ENCODE measurements at regions not wholly inside any gene's neighbourhood (a gene's known extent, or its start where the extent isn't known, plus 50 kb on each side); places are given as distances from the start of the nearest gene placed in this dataset.
"Not testable (repeated sequence)": the region's sequence is repeated elsewhere in the genome, so short reads cannot be mapped to it uniquely, and the experiment has no call there.

- DNase-seq (ENCODE audit: low read depth in 2 of 2): not testable (repeated sequence)
These were observed 257.2 kb downstream of the CRLF2 start for GRCh38 chrX:955168-955781.

DNA sequence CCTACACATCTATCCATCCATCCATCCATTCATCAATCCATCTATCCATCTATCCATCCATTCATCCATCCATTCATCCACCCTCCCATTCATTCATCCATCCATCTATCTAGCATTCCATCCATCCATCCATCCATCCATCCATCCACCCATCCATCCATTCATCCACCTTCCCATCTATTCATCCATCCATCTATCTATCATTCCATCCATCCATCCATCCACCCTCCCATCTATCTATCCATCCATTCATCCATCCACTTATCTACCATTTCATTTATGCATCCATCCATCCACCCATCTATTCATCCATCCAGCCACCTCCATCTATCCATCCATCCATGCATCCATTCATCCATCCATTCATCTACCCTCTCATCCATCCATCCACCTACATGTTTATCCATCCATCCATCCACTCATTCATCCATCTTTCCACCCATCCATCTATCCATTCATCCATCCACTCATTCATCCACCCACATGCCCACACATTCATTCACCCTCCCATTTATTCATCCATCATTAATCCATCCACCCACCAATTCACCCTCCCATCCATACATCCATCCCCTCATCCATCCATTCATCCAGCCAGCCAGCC, 258.5 kb downstream of the CRLF2 start:
- no peak for DNase-seq (ENCODE audit: low read depth in 2 of 2)

- no peak for DNase-seq (ENCODE audit: low read depth in 2 of 2)
These were observed 259.6 kb downstream of the CRLF2 start for GRCh38 chrX:952816-953215.

- DNase-seq (ENCODE audit: low read depth in 2 of 2): not testable (repeated sequence)
These were observed 265.2 kb downstream of the CRLF2 start for GRCh38 chrX:947262-947661.

GRCh38 chrX:943035-943434, 269.4 kb downstream of the CRLF2 start:
- DNase-seq (ENCODE audit: low read depth in 2 of 2): no peak

DNA sequence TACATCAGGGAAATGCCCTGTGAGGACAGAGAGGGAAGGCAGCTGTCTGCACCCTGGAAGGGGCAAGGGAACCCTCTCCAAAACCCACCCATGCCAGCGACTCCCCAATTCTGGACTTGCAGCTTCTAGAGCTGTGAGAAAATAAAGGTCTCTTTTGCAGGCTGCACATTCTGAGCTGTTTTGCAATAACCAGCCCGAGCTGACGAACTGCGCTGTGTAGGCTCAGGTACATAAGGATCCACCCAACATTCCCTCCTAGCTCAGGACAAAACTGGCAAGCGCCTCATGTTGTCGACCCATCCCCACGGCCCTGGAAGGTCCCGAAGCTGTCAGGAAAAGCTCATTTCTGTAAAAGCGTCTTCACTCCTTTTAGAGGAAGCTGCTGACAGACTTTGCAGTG, 271.8 kb downstream of the CRLF2 start:
- no peak for DNase-seq (ENCODE audit: low read depth in 2 of 2)

DNA sequence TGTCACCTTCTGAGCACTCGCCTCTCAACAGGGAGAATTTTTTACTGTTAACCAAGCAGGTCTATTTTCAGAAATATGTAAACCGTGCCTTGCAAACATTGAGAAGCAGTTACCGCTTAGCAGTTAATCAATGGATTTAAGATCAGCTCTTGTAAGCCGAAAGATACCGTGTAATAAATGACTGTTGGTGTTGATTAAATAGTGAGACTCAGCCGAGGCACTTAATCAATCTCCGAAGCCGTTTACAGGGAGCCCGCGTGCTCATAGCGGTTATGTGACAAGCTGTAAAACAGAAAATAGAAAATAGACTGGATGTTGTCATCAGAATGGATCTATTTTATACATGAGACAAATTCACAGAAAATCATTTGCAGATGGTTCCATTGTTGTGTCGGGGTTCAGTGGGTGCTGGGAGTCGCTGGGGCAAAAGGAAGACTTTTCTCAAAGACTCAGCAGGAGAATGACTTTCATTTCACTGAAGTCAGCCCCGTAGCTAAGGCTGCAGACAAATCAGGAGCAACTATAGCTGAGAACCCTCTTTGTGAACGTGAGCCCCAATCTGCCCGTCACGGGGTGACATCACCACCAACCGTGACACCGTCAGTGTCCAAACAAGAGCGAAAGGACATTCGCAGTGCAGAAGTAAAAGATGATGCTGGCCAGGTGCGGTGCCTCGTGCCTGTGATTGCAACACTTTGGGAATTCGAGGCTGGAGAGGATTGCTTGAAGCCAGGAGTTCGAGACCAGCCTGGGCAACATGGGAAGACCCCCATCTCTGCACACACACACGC, 275.3 kb downstream of the CRLF2 start:
- no peak for DNase-seq (ENCODE audit: low read depth in 2 of 2)

GRCh38 chrX:933611-934010, 278.8 kb downstream of the CRLF2 start:
- no peak for DNase-seq (ENCODE audit: low read depth in 2 of 2)

DNA sequence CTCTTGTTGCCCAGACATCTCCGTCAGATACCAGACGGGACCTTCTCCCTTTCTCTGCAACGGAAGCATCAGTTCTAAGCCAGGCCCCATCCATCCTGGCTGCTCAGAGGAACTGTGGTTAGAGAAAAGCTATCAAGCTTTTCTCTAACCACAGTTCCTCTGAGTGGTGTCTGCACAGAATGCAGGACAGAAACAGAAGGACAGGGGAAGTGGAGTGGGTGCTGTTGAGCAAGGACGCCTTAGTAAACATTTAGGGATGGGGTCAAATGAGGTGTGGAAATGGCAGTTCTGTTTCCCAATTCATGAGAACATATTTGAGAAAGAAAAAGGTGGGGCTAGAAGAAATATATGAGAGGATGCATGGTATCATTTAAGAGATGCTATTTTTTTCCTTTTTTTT, 283.8 kb downstream of the CRLF2 start:
- no peak for DNase-seq (ENCODE audit: low read depth in 2 of 2)

- no peak for DNase-seq (ENCODE audit: low read depth in 2 of 2)
These were observed 285.5 kb downstream of the CRLF2 start for GRCh38 chrX:926991-927390.

GRCh38 chrX:926070-926469, 286.4 kb downstream of the CRLF2 start:
- no peak for DNase-seq (ENCODE audit: low read depth in 2 of 2)

DNA sequence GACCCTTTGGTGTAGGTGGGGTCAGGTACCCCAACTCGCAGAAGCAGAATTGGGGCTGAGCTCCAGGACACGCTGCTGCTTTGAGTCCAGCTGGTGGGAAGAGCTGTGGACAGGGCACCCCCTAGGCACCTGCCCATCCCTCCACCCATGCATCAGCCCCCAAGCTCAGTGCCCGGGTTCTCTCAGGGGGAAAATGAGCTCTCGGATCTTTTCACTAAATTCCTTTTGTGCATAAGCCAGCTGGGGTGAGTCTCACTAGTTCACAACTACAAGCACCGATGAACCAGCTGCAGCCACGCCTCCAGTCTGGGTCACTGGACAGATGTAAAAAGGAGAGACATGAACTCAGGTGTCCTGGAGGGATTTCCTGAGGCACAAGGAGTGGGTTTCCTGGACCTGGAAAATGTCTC, 286.8 kb downstream of the CRLF2 start:
- DNase-seq (ENCODE audit: low read depth in 2 of 2): no peak

GRCh38 chrX:925094-925493, 287.4 kb downstream of the CRLF2 start:
- no peak for DNase-seq (ENCODE audit: low read depth in 2 of 2)

DNA sequence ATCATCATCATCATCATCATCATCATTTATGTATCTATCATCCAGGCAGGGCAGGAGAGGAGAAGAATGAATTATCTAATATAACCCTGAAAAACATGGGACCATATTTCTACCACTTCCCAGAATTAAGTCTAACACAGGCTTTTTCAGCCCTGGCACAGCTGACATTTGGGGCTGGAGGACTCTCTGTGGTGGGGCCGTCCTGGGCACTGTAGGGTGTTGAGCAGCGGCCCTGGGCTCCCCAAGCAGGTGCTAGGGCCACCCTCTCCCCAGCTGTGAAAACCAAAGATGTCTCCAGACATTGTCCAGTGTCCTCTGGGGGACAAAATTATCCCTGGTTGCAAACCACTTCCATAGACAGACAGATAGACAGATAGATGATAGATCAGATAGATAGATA, 288.4 kb downstream of the CRLF2 start:
- no peak for DNase-seq (ENCODE audit: low read depth in 2 of 2)

GRCh38 chrX:920234-920799, 289.7 kb downstream of the SHOX start:
- peak; percentile 86 to 88 for DNase-seq (ENCODE audit: low read depth in 2 of 2)

GRCh38 chrX:916230-916599, 285.6 kb downstream of the SHOX start:
- DNase-seq (ENCODE audit: low read depth in 2 of 2): no peak

DNA sequence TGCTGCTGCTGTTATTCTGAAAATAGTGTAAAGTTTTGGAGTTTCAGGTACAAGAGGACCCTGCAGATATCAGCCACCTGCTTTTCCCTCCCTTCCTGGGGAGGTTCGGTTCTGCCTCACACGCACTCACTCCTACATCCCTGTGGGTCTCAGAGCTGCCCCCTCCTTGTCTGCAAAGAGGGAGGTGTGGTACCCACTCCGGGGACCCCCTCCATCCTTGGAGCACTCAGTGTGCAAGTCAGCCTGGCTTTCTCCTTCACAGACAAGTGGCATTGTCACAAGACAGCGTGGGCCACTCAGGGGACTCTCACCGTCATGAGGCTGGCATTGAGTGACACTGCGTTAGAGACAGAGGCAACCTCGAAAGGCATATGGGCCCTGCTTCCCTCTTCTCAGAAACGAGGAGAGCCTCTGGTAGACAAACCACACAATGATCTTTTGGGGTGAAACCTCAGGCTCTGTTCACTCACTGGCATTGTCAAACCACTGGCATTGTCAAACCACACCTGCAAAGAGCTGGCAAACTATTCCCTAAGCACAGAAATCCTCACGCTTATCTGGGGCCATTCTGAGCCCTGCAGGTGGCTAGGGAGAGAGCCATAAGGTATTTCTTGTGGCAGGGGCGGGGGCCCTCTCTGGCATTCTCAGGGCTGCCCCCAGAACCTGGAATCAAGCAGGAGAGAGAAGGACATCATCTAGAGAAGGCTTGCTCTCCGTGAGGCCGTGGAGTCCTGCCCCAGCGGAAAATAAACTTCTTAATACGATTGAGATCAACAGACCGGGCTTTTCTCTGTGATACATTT, 285.0 kb downstream of the SHOX start:
- no peak for DNase-seq (ENCODE audit: low read depth in 2 of 2)

- DNase-seq (ENCODE audit: low read depth in 2 of 2): no peak
These were observed 283.6 kb downstream of the SHOX start for GRCh38 chrX:914206-914605.

DNA sequence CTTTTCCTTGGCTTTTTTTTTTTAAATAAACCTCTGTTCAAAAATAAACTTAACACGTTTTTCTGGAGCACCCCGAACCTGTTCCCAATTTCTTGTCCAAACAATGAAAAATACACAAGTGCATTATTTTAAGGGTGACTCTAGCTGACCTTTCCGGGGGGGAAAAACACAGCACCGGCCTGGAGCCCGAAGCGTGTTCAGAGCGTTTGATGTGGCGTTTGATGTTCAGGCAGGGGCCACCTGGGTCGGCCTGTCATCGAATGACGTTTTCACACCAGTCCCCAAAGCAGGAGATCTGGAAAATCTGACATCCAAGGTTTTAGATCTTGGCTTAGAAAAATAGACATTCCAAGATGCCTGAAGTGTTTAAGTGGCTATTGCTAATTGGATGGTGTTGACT, 282.1 kb downstream of the SHOX start:
- DNase-seq (ENCODE audit: low read depth in 2 of 2): no peak

DNA sequence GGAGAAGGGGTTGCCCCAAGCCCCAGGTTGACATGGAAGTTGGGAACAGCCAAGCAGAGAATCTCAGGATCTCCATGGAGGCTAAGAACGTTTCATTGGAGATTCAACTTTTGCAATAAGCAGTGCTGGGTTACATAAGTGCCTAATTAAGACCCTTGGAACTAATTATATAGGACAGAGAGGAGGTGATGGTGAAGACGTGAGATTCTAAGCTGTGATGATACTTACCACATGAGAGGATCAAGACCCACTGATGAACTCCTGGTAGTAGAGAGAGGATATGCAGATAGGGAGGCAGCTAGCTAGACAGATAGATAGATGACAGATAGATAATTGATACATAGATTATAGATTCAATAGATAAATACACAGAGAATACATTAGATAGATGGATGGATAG, 278.5 kb downstream of the SHOX start:
- not testable (repeated sequence) for DNase-seq (ENCODE audit: low read depth in 2 of 2)

DNA sequence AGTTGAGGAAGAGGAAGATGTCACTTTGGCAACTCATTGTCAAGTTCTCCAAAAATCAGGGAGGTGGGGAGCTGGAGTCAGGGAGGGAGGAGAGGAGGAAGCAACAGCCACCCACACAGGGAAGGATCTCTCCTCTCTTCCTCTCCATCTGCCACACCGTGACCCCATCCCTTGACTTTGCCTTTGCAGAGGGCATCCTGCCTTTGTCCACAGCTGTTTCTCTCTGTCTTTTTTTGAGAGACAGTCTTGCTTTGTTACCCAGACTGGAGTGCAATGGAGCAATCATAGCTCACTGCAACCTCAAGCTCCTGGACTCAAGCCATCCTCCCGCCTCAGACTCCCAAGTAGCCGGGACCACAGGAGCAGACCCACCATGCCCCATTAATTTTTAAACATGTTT, 276.0 kb downstream of the SHOX start:
- DNase-seq (ENCODE audit: low read depth in 2 of 2): no peak
